GM12878 (cell line): ENCODE measurements at regions not wholly inside any gene's neighbourhood (a gene's known extent, or its start where the extent isn't known, plus 50 kb on each side); places are given as distances from the start of the nearest gene placed in this dataset.

Experiments
- ATAC-seq: fragments of 200-7000 bp; cut with Tn5 transposase; 3 replicates; pipeline ENCODE4 v1.9.1; 2020; ENCODE audit warnings: mild to moderate bottlenecking, moderate library complexity
- BruUV-seq: library from RNA; stranded (reverse); fragments of 400-500 nt; replicated peaks from 2 replicates; lab custom pipeline; 2021; lab: Mats Ljungman, UMichigan
- CTCF ChIA-PET: fragments of 300-600 bp; sonication (Branson Sonifier 250); formaldehyde crosslinking; extraction: SDS; loops from one replicate; lab custom pipeline; 2021; ENCODE audit warnings: inconsistent platforms; lab: Yijun Ruan, JAX
- POLR2A ChIA-PET: fragments of 350-600 bp; formaldehyde crosslinking; extraction: SDS; loops from one replicate; lab custom pipeline; 2021; ENCODE audit warnings: inconsistent platforms; lab: Charles Lee
- RAD21 ChIA-PET: fragments of 300-600 bp; sonication (Branson Sonifier 250); formaldehyde crosslinking; loops from one replicate; lab custom pipeline; 2023; ENCODE audit warnings: antibody characterized with exemption; ENCODE audit not compliant: unreplicated experiment; lab: Charles Lee
- SMC1A ChIA-PET: fragments of 300-600 bp; sonication (Branson Sonifier 250); formaldehyde crosslinking; loops from one replicate; lab custom pipeline; 2023; ENCODE audit not compliant: unreplicated experiment, uncharacterized antibody; lab: Charles Lee
- DNase-seq: peaks from one replicate; pipeline ENCODE4 v3.0.0-alpha.2; 2011; ENCODE audit warnings: low read depth, low spot score
- FAIRE-seq: peaks from 3 replicates; lab custom pipeline; 2011; peaks lifted over from hg19 to GRCh38; lab: Jason Lieb, UNC
- H2AFZ ChIP-seq: 2 replicates; pipeline ENCODE4 v1.6.0; 2011; ENCODE audit warnings: low read depth, low read length, control low read depth; ENCODE audit not compliant: control insufficient read depth
- H3K27ac ChIP-seq: 2 replicates; pipeline ENCODE4 v1.5.1; 2011; ENCODE audit warnings: control low read depth; ENCODE audit not compliant: control insufficient read depth, insufficient read depth
- H3K27me3 ChIP-seq, 2 experiments: replicated peaks in 1 of 2; 2 replicates each; pipeline versions ENCODE4 v1.6.0 to v1.6.1; 2011; ENCODE audit warnings: low read length in 1 of 2; ENCODE audit not compliant: control insufficient read depth in 2 of 2, insufficient read depth in 2 of 2
- H3K36me3 ChIP-seq, 2 experiments: 2 replicates each; pipeline ENCODE4 v1.5.1; 2011; ENCODE audit warnings: low read length in 1 of 2; ENCODE audit not compliant: control insufficient read depth in 2 of 2, insufficient read depth in 2 of 2
- H3K4me1 ChIP-seq: 2 replicates; pipeline ENCODE4 v1.6.1; 2011; ENCODE audit warnings: mild to moderate bottlenecking, low read length, moderate library complexity, mixed read lengths; ENCODE audit not compliant: control insufficient read depth, insufficient read depth
- H3K4me2 ChIP-seq: 2 replicates; pipeline ENCODE4 v1.6.0; 2011; ENCODE audit warnings: control low read depth; ENCODE audit not compliant: control insufficient read depth, insufficient read depth
- H3K4me3 ChIP-seq: fragments of 200-600 bp; sonication (generic); 2 replicates; pipeline ENCODE4 v1.5.1; 2016
- H3K79me2 ChIP-seq: 2 replicates; pipeline ENCODE4 v1.6.0; 2011; ENCODE audit warnings: low read length; ENCODE audit not compliant: control insufficient read depth, insufficient read depth
- H3K9ac ChIP-seq: 2 replicates; pipeline ENCODE4 v1.8.0; 2011; ENCODE audit warnings: low read length, control low read depth, mixed read lengths; ENCODE audit not compliant: control insufficient read depth, insufficient read depth
- H3K9me3 ChIP-seq: replicated peaks from 3 replicates; pipeline ENCODE4 v1.5.1; 2011; ENCODE audit warnings: mild to moderate bottlenecking, low read length; ENCODE audit not compliant: control insufficient read depth, insufficient read depth
- H4K20me1 ChIP-seq: 2 replicates; pipeline ENCODE4 v1.6.0; 2011; ENCODE audit not compliant: control insufficient read depth, insufficient read depth
- BHLHE40 ChIP-seq, 2 experiments: fragments of 450-650 bp in 1 of 2; IDR thresholded peaks; 2 replicates each; pipeline ENCODE4 v1.6.1; 2011 to 2017; ENCODE audit warnings: low read depth in 2 of 2, borderline replicate concordance in 1 of 2, improper control_type of control experiment in 1 of 2, low read length in 1 of 2, mild to moderate bottlenecking in 1 of 2
- EZH2 ChIP-seq: IDR thresholded peaks from 2 replicates; pipeline ENCODE4 v1.6.1; 2012; ENCODE audit warnings: low read depth, mild to moderate bottlenecking, control low read depth, inconsistent platforms, low read length, borderline replicate concordance; ENCODE audit not compliant: control insufficient read depth
- FOXM1 ChIP-seq: IDR thresholded peaks from 2 replicates; pipeline ENCODE4 v1.6.1; 2012; ENCODE audit warnings: low read depth, mild to moderate bottlenecking, inconsistent platforms, low read length, moderate library complexity
- KDM1A ChIP-seq: fragments of 200-600 bp; sonication (generic); IDR thresholded peaks from 2 replicates; pipeline ENCODE4 v1.6.1; 2016; ENCODE audit warnings: borderline replicate concordance
- LARP7 ChIP-seq: fragments of 450-650 bp; IDR thresholded peaks from 2 replicates; pipeline ENCODE4 v1.6.1; 2017; ENCODE audit warnings: mild to moderate bottlenecking
- MYB ChIP-seq: fragments of 150-350 bp; IDR thresholded peaks from 2 replicates; pipeline ENCODE4 v1.6.1; 2014; ENCODE audit warnings: mild to moderate bottlenecking, low read depth, low read length, borderline replicate concordance
- NFYA ChIP-seq: IDR thresholded peaks from 2 replicates; pipeline ENCODE4 v1.6.1; 2011; ENCODE audit warnings: low read depth, mild to moderate bottlenecking, low read length, improper control_type of control experiment, borderline replicate concordance
- WGBS: methylation state at CpG from one replicate; pipeline ENCODE4 v1.1.6; 2016; ENCODE audit warnings: low lambda C conversion rate; ENCODE audit not compliant: insufficient replicate concordance, insufficient coverage; ENCODE audit errors: missing lambda C conversion rate; 5-methylcytosine and 5-hydroxymethylcytosine counted together
- in situ Hi-C: fragments of 300-500 bp; cut with MboI; formaldehyde crosslinking; loops from 9 replicates; pipeline ENCODE4 v1.14.3; 2018; ENCODE audit warnings: mixed read lengths
- intact Hi-C: fragments of 100-400 bp; cut with micrococcal nuclease; formaldehyde crosslinking; loops from one replicate; pipeline ENCODE4 v1.14.2; 2022; ENCODE audit not compliant: unreplicated experiment
- TF ChIP-seq, protein P1 (sequence below): IDR thresholded peaks from 2 replicates; pipeline ENCODE4 v1.6.1; 2012; ENCODE audit warnings: low read depth, low read length, improper control_type of control experiment
- TF ChIP-seq, protein P2 (sequence below): fragments of 450-650 bp; IDR thresholded peaks from 2 replicates; pipeline ENCODE4 v1.6.1; 2016; ENCODE audit warnings: mild to moderate bottlenecking, moderate library complexity, borderline replicate concordance
- TF ChIP-seq, protein P3 (sequence below): fragments of 450-650 bp; IDR thresholded peaks from 2 replicates; pipeline ENCODE4 v1.6.1; 2016; ENCODE audit warnings: mild to moderate bottlenecking
- TF ChIP-seq, protein P4 (sequence below): fragments of 150-350 bp; IDR thresholded peaks from 2 replicates; pipeline ENCODE4 v1.6.1; 2016; ENCODE audit warnings: low read depth, low read length

DNA sequence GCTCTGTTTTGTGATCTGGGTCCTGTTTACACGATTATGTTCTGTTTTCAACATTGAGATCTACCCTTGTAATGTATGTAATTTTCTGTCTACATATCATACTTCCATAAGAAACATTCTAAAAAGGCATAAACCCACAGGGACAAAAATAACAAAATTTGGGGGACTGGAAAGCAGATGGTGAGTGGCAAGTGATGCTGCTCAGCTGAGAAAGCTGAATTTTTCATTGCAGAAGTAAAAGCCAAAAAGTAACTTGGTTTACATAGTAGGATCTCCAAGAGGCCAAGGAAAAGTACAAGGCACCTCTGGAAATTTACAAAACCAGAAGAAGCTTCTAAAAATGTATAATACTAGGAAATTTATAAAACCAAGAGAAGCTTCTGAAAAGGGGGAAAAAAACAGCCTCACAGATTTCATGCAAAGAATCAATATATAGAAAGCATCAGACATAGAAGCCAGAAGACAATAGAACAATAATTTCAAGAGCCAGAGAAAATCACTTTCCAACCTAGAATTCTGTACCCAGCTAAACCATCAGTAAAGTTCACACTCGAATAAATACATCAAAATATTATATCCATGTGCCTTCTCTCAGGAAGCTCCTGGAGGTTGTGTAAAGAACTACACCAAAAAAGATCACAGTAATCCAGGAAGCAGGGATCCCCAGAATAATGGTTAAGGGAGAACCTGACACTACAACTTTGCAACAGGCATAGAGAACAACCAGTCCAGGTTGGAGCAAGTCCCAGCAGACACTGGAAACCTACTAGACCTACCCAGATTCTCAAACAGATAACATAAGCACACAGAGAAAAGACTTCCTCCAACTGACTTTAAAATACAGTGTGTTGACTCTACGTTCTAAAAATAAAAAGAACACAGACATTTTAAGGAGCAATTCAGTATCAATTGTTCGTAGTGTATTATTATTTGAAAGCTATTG is 401.7 kb upstream of the HS6ST1 start:
- Histone ChIP-seq H4K20me1 (no peaks in the 10 kb centered on the region), H3K9ac (no peak overlapping the region), H3K4me2 (no peak overlapping the region), H3K27me3 (peaks cover 1 to 9% of the 10 kb centered on the region in 2 experiments), H2AFZ (no peak overlapping the region), H3K36me3 (no peaks in the 10 kb centered on the region), H3K4me1 (no peaks in the 10 kb centered on the region), H3K79me2 (no peaks in the 10 kb centered on the region), H3K4me3 (no peak overlapping the region), H3K27ac (no peak overlapping the region), H3K9me3 (no peaks in the 10 kb centered on the region)
- no peak for DNase-seq
- intact Hi-C loops (no loop called here), in situ Hi-C loops (no loop called here)
- no peak for FAIRE-seq
- no peak for ATAC-seq
- ChIA-PET CTCF (no interaction called here), SMC1A (interaction anchor here (0.9 kb wide), 1 partner anchor 13 kb away, joined by 3 read pairs; no protein-coding TSS in a partner anchor), RAD21 (no interaction called here), POLR2A (no interaction called here)
- no TSS peak for BruUV-seq
- WGBS, result 12% methylated on average over 4 of the region's 4 CpGs
- TF ChIP-seq BHLHE40 (IDR thresholded peaks at IDR 0.05; ENCODE audit: borderline replicate concordance in 1 of 2, low read depth in 2 of 2, low read length in 1 of 2) (no peak), MYB (no peak), FOXM1 (no peak), EZH2 (no peak), NFYA (no peak), LARP7 (no peak), KDM1A (no peak)
- TF ChIP-seq, protein P1, sequence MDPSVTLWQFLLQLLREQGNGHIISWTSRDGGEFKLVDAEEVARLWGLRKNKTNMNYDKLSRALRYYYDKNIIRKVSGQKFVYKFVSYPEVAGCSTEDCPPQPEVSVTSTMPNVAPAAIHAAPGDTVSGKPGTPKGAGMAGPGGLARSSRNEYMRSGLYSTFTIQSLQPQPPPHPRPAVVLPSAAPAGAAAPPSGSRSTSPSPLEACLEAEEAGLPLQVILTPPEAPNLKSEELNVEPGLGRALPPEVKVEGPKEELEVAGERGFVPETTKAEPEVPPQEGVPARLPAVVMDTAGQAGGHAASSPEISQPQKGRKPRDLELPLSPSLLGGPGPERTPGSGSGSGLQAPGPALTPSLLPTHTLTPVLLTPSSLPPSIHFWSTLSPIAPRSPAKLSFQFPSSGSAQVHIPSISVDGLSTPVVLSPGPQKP, result no peak
- TF ChIP-seq, protein P2, sequence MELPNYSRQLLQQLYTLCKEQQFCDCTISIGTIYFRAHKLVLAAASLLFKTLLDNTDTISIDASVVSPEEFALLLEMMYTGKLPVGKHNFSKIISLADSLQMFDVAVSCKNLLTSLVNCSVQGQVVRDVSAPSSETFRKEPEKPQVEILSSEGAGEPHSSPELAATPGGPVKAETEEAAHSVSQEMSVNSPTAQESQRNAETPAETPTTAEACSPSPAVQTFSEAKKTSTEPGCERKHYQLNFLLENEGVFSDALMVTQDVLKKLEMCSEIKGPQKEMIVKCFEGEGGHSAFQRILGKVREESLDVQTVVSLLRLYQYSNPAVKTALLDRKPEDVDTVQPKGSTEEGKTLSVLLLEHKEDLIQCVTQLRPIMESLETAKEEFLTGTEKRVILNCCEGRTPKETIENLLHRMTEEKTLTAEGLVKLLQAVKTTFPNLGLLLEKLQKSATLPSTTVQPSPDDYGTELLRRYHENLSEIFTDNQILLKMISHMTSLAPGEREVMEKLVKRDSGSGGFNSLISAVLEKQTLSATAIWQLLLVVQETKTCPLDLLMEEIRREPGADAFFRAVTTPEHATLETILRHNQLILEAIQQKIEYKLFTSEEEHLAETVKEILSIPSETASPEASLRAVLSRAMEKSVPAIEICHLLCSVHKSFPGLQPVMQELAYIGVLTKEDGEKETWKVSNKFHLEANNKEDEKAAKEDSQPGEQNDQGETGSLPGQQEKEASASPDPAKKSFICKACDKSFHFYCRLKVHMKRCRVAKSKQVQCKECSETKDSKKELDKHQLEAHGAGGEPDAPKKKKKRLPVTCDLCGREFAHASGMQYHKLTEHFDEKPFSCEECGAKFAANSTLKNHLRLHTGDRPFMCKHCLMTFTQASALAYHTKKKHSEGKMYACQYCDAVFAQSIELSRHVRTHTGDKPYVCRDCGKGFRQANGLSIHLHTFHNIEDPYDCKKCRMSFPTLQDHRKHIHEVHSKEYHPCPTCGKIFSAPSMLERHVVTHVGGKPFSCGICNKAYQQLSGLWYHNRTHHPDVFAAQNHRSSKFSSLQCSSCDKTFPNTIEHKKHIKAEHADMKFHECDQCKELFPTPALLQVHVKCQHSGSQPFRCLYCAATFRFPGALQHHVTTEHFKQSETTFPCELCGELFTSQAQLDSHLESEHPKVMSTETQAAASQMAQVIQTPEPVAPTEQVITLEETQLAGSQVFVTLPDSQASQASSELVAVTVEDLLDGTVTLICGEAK, result no peak
- TF ChIP-seq, protein P3, sequence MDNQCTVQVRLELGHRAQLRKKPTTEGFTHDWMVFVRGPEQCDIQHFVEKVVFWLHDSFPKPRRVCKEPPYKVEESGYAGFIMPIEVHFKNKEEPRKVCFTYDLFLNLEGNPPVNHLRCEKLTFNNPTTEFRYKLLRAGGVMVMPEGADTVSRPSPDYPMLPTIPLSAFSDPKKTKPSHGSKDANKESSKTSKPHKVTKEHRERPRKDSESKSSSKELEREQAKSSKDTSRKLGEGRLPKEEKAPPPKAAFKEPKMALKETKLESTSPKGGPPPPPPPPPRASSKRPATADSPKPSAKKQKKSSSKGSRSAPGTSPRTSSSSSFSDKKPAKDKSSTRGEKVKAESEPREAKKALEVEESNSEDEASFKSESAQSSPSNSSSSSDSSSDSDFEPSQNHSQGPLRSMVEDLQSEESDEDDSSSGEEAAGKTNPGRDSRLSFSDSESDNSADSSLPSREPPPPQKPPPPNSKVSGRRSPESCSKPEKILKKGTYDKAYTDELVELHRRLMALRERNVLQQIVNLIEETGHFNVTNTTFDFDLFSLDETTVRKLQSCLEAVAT, result no peak
- TF ChIP-seq, protein P4, sequence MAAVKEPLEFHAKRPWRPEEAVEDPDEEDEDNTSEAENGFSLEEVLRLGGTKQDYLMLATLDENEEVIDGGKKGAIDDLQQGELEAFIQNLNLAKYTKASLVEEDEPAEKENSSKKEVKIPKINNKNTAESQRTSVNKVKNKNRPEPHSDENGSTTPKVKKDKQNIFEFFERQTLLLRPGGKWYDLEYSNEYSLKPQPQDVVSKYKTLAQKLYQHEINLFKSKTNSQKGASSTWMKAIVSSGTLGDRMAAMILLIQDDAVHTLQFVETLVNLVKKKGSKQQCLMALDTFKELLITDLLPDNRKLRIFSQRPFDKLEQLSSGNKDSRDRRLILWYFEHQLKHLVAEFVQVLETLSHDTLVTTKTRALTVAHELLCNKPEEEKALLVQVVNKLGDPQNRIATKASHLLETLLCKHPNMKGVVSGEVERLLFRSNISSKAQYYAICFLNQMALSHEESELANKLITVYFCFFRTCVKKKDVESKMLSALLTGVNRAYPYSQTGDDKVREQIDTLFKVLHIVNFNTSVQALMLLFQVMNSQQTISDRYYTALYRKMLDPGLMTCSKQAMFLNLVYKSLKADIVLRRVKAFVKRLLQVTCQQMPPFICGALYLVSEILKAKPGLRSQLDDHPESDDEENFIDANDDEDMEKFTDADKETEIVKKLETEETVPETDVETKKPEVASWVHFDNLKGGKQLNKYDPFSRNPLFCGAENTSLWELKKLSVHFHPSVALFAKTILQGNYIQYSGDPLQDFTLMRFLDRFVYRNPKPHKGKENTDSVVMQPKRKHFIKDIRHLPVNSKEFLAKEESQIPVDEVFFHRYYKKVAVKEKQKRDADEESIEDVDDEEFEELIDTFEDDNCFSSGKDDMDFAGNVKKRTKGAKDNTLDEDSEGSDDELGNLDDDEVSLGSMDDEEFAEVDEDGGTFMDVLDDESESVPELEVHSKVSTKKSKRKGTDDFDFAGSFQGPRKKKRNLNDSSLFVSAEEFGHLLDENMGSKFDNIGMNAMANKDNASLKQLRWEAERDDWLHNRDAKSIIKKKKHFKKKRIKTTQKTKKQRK, result no peak
